ENCODE measurements at regions not wholly inside any gene's neighbourhood (a gene's known extent, or its start where the extent isn't known, plus 50 kb on each side); places are given as distances from the start of the nearest gene placed in this dataset.

DNA sequence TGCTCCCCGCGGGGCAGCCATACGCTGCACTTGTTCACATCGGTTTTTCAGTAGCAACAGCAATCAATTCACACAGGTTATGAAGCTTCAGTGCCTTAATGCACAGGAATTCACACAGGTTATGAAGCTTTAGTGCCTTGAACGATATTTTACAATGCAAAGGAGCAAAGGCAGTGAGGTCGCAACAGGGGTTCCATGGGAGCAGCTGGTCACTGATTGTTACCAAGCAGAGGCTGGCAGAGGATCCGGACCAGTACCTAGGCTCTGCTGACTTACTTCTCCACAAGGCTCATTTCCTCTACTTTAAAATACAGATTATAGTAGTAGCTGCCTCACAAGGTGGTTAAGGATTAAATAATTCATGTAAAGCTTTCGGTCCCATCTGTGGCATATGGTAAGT, 95.2 kb upstream of the ODAD2 start:
- TF ChIP-seq CTCF (conservative IDR thresholded peaks at IDR 0.05; ENCODE audit: low read depth, low read length) (no peak), EZH2 (IDR thresholded peaks at IDR 0.05; ENCODE audit: borderline replicate concordance, low read depth, low read length, poor library complexity, severe bottlenecking) (no peak)
